ENCODE measurements at regions not wholly inside any gene's neighbourhood (a gene's known extent, or its start where the extent isn't known, plus 50 kb on each side); places are given as distances from the start of the nearest gene placed in this dataset.

DNA sequence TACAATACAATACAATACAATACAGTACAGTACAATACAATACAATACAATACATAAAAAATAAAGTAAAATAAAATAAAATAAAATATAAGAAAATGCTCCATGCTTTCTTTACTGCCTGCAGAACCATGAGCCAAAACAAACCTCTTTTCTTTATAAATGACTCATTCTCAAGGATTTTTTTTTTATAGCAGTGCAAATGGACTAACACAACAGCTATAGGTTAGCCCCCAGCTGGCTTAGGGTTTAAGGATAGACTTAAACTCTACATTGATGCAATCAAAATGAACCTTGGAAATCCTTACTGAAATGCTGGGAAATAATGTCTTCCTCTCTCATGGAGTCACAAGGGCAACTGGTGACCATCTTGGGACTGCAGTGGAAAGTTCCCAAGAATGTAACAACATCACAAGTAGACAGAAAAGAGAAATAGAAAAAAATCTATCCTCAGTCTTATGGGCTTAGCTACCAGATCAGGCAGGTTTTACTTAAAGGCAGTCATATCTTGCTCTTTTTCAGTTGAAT, 348.9 kb downstream of the ARL4A start:
- Histone ChIP-seq H3K9me3 (ENCODE audit: control insufficient read depth, low read length) (no peaks in the 10 kb centered on the region), H3K36me3 (ENCODE audit: control insufficient read depth, insufficient read depth, low read length, severe bottlenecking) (no peaks in the 10 kb centered on the region), H3K9ac (ENCODE audit: low read length) (no peak overlapping the region), H3K4me3 (ENCODE audit: low read length) (no peak overlapping the region), H3K4me1 (ENCODE audit: control insufficient read depth, insufficient read depth, low read length) (no peaks in the 10 kb centered on the region), H3K27me3 (replicated peaks; ENCODE audit: control insufficient read depth, insufficient read depth, low read length) (no peaks in the 10 kb centered on the region)
- no peak for DNase-seq (ENCODE audit: low read depth)

- DNase-seq (ENCODE audit: low read depth), result no peak
- Histone ChIP-seq H3K27me3 (replicated peaks; ENCODE audit: control insufficient read depth, insufficient read depth, low read length) (no peaks in the 10 kb centered on the region), H3K9ac (ENCODE audit: low read length) (no peak overlapping the region), H3K36me3 (ENCODE audit: control insufficient read depth, insufficient read depth, low read length, severe bottlenecking) (no peaks in the 10 kb centered on the region), H3K4me3 (ENCODE audit: low read length) (no peak overlapping the region), H3K9me3 (ENCODE audit: control insufficient read depth, low read length) (no peaks in the 10 kb centered on the region), H3K4me1 (ENCODE audit: control insufficient read depth, insufficient read depth, low read length) (no peaks in the 10 kb centered on the region)
These were observed 349.8 kb downstream of the ARL4A start for GRCh38 chr7:13037216-13037615.

- no peak overlapping the region for H3K4me3 ChIP-seq (ENCODE audit: low read length)
- no peak for DNase-seq (ENCODE audit: low read depth)
- H3K4me1 ChIP-seq (ENCODE audit: control insufficient read depth, insufficient read depth, low read length), result peaks cover 2% of the 10 kb centered on the region
- no peak overlapping the region for H3K9ac ChIP-seq (ENCODE audit: low read length)
- no peaks in the 10 kb centered on the region for H3K27me3 ChIP-seq (replicated peaks; ENCODE audit: control insufficient read depth, insufficient read depth, low read length)
- H3K36me3 ChIP-seq (ENCODE audit: control insufficient read depth, insufficient read depth, low read length, severe bottlenecking), result no peaks in the 10 kb centered on the region
- no peaks in the 10 kb centered on the region for H3K9me3 ChIP-seq (ENCODE audit: control insufficient read depth, low read length)
These were observed 354.0 kb downstream of the ARL4A start for GRCh38 chr7:13041368-13041988.

DNA sequence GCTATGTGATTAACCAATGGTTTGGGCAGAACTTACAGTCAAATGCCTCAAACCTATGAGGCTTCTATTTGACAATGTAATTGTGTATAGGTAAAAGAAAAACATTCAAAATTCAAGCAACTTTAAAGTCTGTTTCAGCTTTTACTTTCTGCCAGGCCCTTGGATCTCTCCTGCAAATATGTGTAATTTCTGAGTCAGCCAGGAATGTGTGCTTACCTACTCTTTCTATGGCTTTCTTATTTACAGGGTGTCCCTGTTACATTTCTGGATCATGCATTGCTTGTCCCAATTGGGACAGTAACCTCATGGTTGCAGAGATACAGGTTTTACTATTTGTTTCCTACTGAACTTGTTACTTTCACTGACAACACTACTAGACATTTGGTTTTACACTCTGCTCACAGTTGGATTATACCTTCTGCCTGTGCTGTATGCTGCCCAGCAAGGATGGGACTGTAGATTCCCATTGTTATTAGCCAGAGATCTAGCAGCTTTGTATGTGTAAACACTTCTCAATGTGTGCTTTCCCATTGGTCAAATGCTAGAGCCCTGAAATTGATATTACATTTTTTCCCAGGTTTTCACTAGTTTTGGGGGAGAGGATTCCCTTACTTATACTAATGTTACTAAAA, 355.3 kb downstream of the ARL4A start:
- Histone ChIP-seq H3K36me3 (ENCODE audit: control insufficient read depth, insufficient read depth, low read length, severe bottlenecking) (no peaks in the 10 kb centered on the region), H3K9ac (ENCODE audit: low read length) (no peak overlapping the region), H3K4me3 (ENCODE audit: low read length) (no peak overlapping the region), H3K4me1 (ENCODE audit: control insufficient read depth, insufficient read depth, low read length) (peaks cover 2% of the 10 kb centered on the region), H3K9me3 (ENCODE audit: control insufficient read depth, low read length) (no peaks in the 10 kb centered on the region), H3K27me3 (replicated peaks; ENCODE audit: control insufficient read depth, insufficient read depth, low read length) (no peaks in the 10 kb centered on the region)
- no peak for DNase-seq (ENCODE audit: low read depth)

DNA sequence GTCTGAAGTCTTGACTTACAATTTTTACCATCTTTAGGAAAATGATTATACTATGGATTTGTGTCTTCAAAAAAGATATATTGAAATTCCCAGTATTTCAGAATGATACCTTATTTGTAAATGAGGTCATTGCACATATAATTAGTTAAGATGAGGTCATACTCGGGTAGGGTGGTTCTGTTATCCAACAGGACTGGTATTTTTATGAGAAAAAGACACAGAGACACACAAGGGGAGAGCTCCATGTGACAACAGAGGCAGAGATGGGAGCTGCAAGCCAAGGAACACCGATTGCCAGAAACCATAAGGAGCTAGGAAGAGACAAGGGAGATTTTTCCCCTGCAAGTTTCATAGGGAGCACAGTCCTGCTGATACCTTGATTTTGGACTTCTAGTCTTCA, 356.9 kb downstream of the ARL4A start:
- H3K4me1 ChIP-seq (ENCODE audit: control insufficient read depth, insufficient read depth, low read length), result peaks cover 2% of the 10 kb centered on the region
- H3K36me3 ChIP-seq (ENCODE audit: control insufficient read depth, insufficient read depth, low read length, severe bottlenecking), result no peaks in the 10 kb centered on the region
- H3K9ac ChIP-seq (ENCODE audit: low read length), result no peak overlapping the region
- H3K27me3 ChIP-seq (replicated peaks; ENCODE audit: control insufficient read depth, insufficient read depth, low read length), result no peaks in the 10 kb centered on the region
- no peak for DNase-seq (ENCODE audit: low read depth)
- H3K4me3 ChIP-seq (ENCODE audit: low read length), result no peak overlapping the region
- no peaks in the 10 kb centered on the region for H3K9me3 ChIP-seq (ENCODE audit: control insufficient read depth, low read length)

DNA sequence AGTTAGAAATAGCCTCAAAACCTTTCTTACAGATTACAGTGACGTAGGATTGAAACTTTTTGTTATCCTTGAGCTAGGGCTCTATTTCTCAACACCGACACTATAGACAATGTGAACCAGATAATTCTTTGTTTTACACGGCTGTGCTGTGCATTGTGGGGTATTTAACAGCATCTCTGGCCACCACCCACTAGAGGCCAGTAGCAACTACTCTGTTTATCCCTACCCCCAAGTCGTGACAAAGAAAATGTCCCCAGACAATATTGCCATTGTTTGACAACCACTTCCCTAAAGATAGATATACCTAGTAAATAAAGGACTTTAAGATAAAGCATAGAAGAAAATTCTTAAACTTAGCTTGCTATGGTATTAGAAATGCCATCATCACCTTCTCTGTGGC, 359.6 kb downstream of the ARL4A start:
- no peak for DNase-seq (ENCODE audit: low read depth)
- Histone ChIP-seq H3K9me3 (ENCODE audit: control insufficient read depth, low read length) (no peaks in the 10 kb centered on the region), H3K4me3 (ENCODE audit: low read length) (no peak overlapping the region), H3K27me3 (replicated peaks; ENCODE audit: control insufficient read depth, insufficient read depth, low read length) (no peaks in the 10 kb centered on the region), H3K9ac (ENCODE audit: low read length) (no peak overlapping the region), H3K4me1 (ENCODE audit: control insufficient read depth, insufficient read depth, low read length) (peaks cover 15% of the 10 kb centered on the region), H3K36me3 (ENCODE audit: control insufficient read depth, insufficient read depth, low read length, severe bottlenecking) (no peaks in the 10 kb centered on the region)

DNA sequence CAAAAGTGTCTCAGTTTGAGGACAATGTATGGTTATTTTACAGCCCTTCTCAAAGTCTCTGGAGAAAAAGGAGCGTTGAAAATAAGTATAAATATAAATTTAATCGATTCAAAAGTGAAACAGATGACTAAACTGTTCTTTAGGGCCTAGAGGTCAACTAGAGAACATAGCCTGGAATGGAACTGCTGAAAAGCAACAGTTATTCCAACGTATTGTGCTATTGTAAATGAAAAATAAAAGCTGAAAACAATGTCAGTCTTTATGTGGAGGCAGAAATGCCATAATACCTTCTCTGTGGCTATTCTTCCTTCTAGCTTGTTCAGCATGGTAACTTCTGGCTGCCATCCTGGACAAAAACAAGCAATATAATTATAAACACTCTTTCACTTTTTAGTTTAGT, 362.5 kb downstream of the ARL4A start:
- H3K4me3 ChIP-seq (ENCODE audit: low read length), result no peak overlapping the region
- H3K36me3 ChIP-seq (ENCODE audit: control insufficient read depth, insufficient read depth, low read length, severe bottlenecking), result no peaks in the 10 kb centered on the region
- H3K9me3 ChIP-seq (ENCODE audit: control insufficient read depth, low read length), result no peaks in the 10 kb centered on the region
- peaks cover 13% of the 10 kb centered on the region for H3K4me1 ChIP-seq (ENCODE audit: control insufficient read depth, insufficient read depth, low read length)
- H3K9ac ChIP-seq (ENCODE audit: low read length), result no peak overlapping the region
- DNase-seq (ENCODE audit: low read depth), result no peak
- H3K27me3 ChIP-seq (replicated peaks; ENCODE audit: control insufficient read depth, insufficient read depth, low read length), result no peaks in the 10 kb centered on the region

GRCh38 chr7:13050703-13051102, 363.3 kb downstream of the ARL4A start:
- Histone ChIP-seq H3K9ac (ENCODE audit: low read length) (no peak overlapping the region), H3K36me3 (ENCODE audit: control insufficient read depth, insufficient read depth, low read length, severe bottlenecking) (no peaks in the 10 kb centered on the region), H3K9me3 (ENCODE audit: control insufficient read depth, low read length) (no peaks in the 10 kb centered on the region), H3K27me3 (replicated peaks; ENCODE audit: control insufficient read depth, insufficient read depth, low read length) (no peaks in the 10 kb centered on the region), H3K4me3 (ENCODE audit: low read length) (no peak overlapping the region), H3K4me1 (ENCODE audit: control insufficient read depth, insufficient read depth, low read length) (peaks cover 13% of the 10 kb centered on the region)
- DNase-seq (ENCODE audit: low read depth), result peak; percentile 71

- Histone ChIP-seq H3K36me3 (ENCODE audit: control insufficient read depth, insufficient read depth, low read length, severe bottlenecking) (no peaks in the 10 kb centered on the region), H3K4me3 (ENCODE audit: low read length) (no peak overlapping the region), H3K4me1 (ENCODE audit: control insufficient read depth, insufficient read depth, low read length) (peaks cover under 1% of the 10 kb centered on the region), H3K9ac (ENCODE audit: low read length) (no peak overlapping the region), H3K27me3 (replicated peaks; ENCODE audit: control insufficient read depth, insufficient read depth, low read length) (no peaks in the 10 kb centered on the region), H3K9me3 (ENCODE audit: control insufficient read depth, low read length) (no peaks in the 10 kb centered on the region)
- DNase-seq (ENCODE audit: low read depth), result no peak
These were observed 368.4 kb downstream of the ARL4A start for GRCh38 chr7:13055732-13056368.

DNA sequence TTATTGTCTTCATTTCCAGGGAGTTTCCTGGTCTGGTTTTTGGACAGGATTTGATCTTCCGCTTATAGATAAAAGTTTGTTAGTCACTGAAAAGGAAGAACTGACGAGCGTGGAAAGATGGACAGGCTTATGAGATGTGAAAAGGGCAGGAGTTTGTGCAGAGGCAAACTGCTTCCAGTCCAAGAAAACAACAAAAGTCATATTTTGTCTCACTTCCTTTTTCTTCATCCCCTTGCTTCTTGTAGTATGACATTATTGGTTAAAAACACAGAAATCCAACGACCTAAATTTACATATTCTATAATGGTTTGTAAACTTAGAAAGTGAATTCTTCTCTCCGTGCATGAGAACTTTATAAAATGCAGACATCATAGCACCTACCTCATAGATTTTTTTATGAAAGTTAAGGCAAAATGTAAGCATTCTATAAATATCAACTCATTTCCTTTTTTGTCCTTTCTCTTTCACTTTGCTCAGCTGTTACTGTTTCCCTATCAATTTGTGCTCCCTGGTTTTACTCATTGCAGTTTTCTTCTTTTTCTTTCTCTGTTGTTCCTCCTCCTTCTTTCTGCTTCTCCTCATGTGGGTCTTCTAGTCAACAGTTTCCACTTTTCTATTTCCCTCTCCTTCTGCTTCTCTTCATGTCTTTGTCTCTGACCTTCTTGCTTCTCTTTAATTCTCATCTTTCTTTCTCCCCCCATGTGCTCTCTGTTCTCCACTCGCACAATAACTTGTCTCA, 370.2 kb downstream of the ARL4A start:
- H3K4me3 ChIP-seq (ENCODE audit: low read length), result no peak overlapping the region
- no peaks in the 10 kb centered on the region for H3K9me3 ChIP-seq (ENCODE audit: control insufficient read depth, low read length)
- DNase-seq (ENCODE audit: low read depth), result no peak
- H3K9ac ChIP-seq (ENCODE audit: low read length), result no peak overlapping the region
- H3K4me1 ChIP-seq (ENCODE audit: control insufficient read depth, insufficient read depth, low read length), result no peaks in the 10 kb centered on the region
- no peaks in the 10 kb centered on the region for H3K27me3 ChIP-seq (replicated peaks; ENCODE audit: control insufficient read depth, insufficient read depth, low read length)
- no peaks in the 10 kb centered on the region for H3K36me3 ChIP-seq (ENCODE audit: control insufficient read depth, insufficient read depth, low read length, severe bottlenecking)

- no peak for DNase-seq (ENCODE audit: low read depth)
- no peaks in the 10 kb centered on the region for H3K36me3 ChIP-seq (ENCODE audit: control insufficient read depth, insufficient read depth, low read length, severe bottlenecking)
- no peaks in the 10 kb centered on the region for H3K4me1 ChIP-seq (ENCODE audit: control insufficient read depth, insufficient read depth, low read length)
- H3K4me3 ChIP-seq (ENCODE audit: low read length), result no peak overlapping the region
- H3K9me3 ChIP-seq (ENCODE audit: control insufficient read depth, low read length), result no peaks in the 10 kb centered on the region
- H3K27me3 ChIP-seq (replicated peaks; ENCODE audit: control insufficient read depth, insufficient read depth, low read length), result no peaks in the 10 kb centered on the region
- no peak overlapping the region for H3K9ac ChIP-seq (ENCODE audit: low read length)
These were observed 372.7 kb downstream of the ARL4A start for GRCh38 chr7:13060173-13060572.
